Stomach (tissue), 4 donors: ENCODE measurements at regions not wholly inside any gene's neighbourhood (a gene's known extent, or its start where the extent isn't known, plus 50 kb on each side); places are given as distances from the start of the nearest gene placed in this dataset.

ENCODE experiments used
- CTCF ChIP-seq, 7 experiments: fragments of 450-650 bp in 4 of 7; fragments of 200-600 bp in 3 of 7; sonication (generic) in 3 of 7; IDR thresholded peaks; one replicate each; pipeline ENCODE4 v1.5.1; 2016 to 2019; ENCODE audit warnings: antibody characterized with exemption in 7 of 7, control low read depth in 2 of 7, mild to moderate bottlenecking in 1 of 7
- POLR2A ChIP-seq, 4 donors: fragments of 450-650 bp; IDR thresholded peaks; one replicate each; pipeline ENCODE4 v1.6.1; 2016; ENCODE audit warnings: antibody characterized with exemption in 4 of 4, control low read depth in 2 of 4, mild to moderate bottlenecking in 1 of 4, moderate library complexity in 1 of 4

- no peak for TF ChIP-seq CTCF (IDR thresholded peaks at IDR 0.05)
- TF ChIP-seq POLR2A (IDR thresholded peaks at IDR 0.05), result no peak
Observed at GRCh38 chr18:60020107-60020925, 120.5 kb downstream of the PMAIP1 start.
